A673 (cell line): ENCODE measurements at regions not wholly inside any gene's neighbourhood (a gene's known extent, or its start where the extent isn't known, plus 50 kb on each side); places are given as distances from the start of the nearest gene placed in this dataset.

Experiments used
- BruUV-seq: library from RNA; stranded (reverse); fragments of 400-500 nt; replicated peaks from 2 replicates; lab custom pipeline; 2021; lab: Mats Ljungman, UMichigan
- CTCF ChIA-PET: fragments of 300-600 bp; sonication (Branson Sonifier 250); formaldehyde crosslinking; loops from one replicate; lab custom pipeline; 2022; ENCODE audit warnings: antibody characterized with exemption; lab: Charles Lee
- POLR2A ChIA-PET: fragments of 300-600 bp; sonication (Branson Sonifier 250); formaldehyde crosslinking; loops from one replicate; lab custom pipeline; 2022; ENCODE audit warnings: antibody characterized with exemption; ENCODE audit not compliant: low non-redundant PET; lab: Charles Lee
- DNase-seq: peaks from one replicate; pipeline ENCODE4 v3.0.0-alpha.2; 2015; ENCODE audit warnings: low spot score
- H3K27ac ChIP-seq: fragments of 200-600 bp; sonication (generic); 2 replicates; pipeline ENCODE4 v1.5.1; 2016; ENCODE audit warnings: mixed run types, low read depth, mild to moderate bottlenecking, mixed read lengths, antibody characterized with exemption, low read length; ENCODE audit not compliant: poor library complexity, severe bottlenecking
- H3K27me3 ChIP-seq: fragments of 200-600 bp; sonication (generic); replicated peaks from 2 replicates; pipeline ENCODE4 v1.6.1; 2017; ENCODE audit warnings: mixed run types, low read depth, mild to moderate bottlenecking, mixed read lengths, antibody characterized with exemption, low read length; ENCODE audit not compliant: insufficient read depth, poor library complexity
- H3K36me3 ChIP-seq: fragments of 200-600 bp; sonication (generic); 2 replicates; pipeline ENCODE4 v1.6.1; 2016; ENCODE audit warnings: mixed run types, mild to moderate bottlenecking, mixed read lengths, antibody characterized with exemption, low read length; ENCODE audit not compliant: insufficient read depth, poor library complexity, severe bottlenecking
- H3K4me1 ChIP-seq: fragments of 200-600 bp; sonication (generic); 2 replicates; pipeline ENCODE4 v1.6.1; 2017; ENCODE audit warnings: mixed run types, mild to moderate bottlenecking, mixed read lengths, antibody characterized with exemption, low read length; ENCODE audit not compliant: insufficient read depth, poor library complexity, severe bottlenecking
- H3K4me3 ChIP-seq: fragments of 200-600 bp; sonication (generic); 2 replicates; pipeline ENCODE4 v1.5.1; 2016; ENCODE audit warnings: low read depth, mixed run types, mild to moderate bottlenecking, mixed read lengths, low read length; ENCODE audit not compliant: poor library complexity, severe bottlenecking
- H3K9me3 ChIP-seq: fragments of 200-600 bp; sonication (generic); 2 replicates; pipeline ENCODE4 v1.6.1; 2016; ENCODE audit warnings: mixed run types, low read depth, mild to moderate bottlenecking, mixed read lengths, antibody characterized with exemption, low read length; ENCODE audit not compliant: poor library complexity, severe bottlenecking
- CTCF ChIP-seq: fragments of 300-800, 200-600 bp; sonication (generic); conservative IDR thresholded peaks from 2 replicates; pipeline ENCODE4 v1.5.1; 2017; ENCODE audit warnings: low read depth, mild to moderate bottlenecking, antibody characterized with exemption, low read length, moderate library complexity, mixed read lengths
- EZH2 ChIP-seq: fragments of 200-600 bp; sonication (generic); IDR thresholded peaks from 2 replicates; pipeline ENCODE4 v1.6.1; 2017; ENCODE audit warnings: borderline replicate concordance, low read depth, mild to moderate bottlenecking, mixed read lengths, antibody characterized with exemption, low read length; ENCODE audit not compliant: poor library complexity, severe bottlenecking
- intact Hi-C: fragments of 100-400 bp; cut with micrococcal nuclease; formaldehyde crosslinking; loops from one replicate; pipeline ENCODE4 v1.10.0; 2022; ENCODE audit not compliant: unreplicated experiment

- Histone ChIP-seq H3K36me3 (no peaks in the 10 kb centered on the region), H3K9me3 (no peaks in the 10 kb centered on the region), H3K4me3 (no peak overlapping the region), H3K4me1 (no peaks in the 10 kb centered on the region), H3K27me3 (no peaks in the 10 kb centered on the region), H3K27ac (no peak overlapping the region)
- POLR2A ChIA-PET: no interaction called here
- CTCF ChIA-PET: no interaction called here
- intact Hi-C loops: no loop called here
- DNase-seq: no peak
- no peak for TF ChIP-seq CTCF
- no TSS peak for BruUV-seq
Measured at GRCh38 chr1:29679316-29679715, 443.0 kb downstream of the PTPRU start.

GRCh38 chr1:29677028-29678024 is 441.0 kb downstream of the PTPRU start:
- CTCF ChIA-PET: no interaction called here
- no TSS peak for BruUV-seq
- Histone ChIP-seq H3K4me1 (no peaks in the 10 kb centered on the region), H3K27me3 (no peaks in the 10 kb centered on the region), H3K9me3 (no peaks in the 10 kb centered on the region), H3K27ac (no peak overlapping the region), H3K36me3 (no peaks in the 10 kb centered on the region), H3K4me3 (no peak overlapping the region)
- TF ChIP-seq CTCF: no peak
- TF ChIP-seq EZH2: no peak
- POLR2A ChIA-PET: no interaction called here
- intact Hi-C loops: no loop called here
- no peak for DNase-seq

GRCh38 chr1:29676496-29676895 is 440.2 kb downstream of the PTPRU start:
- ChIA-PET POLR2A (no interaction called here), CTCF (no interaction called here)
- no peaks in the 10 kb centered on the region for H3K4me1 ChIP-seq
- BruUV-seq: no TSS peak
- intact Hi-C loops: no loop called here
- no peaks in the 10 kb centered on the region for H3K9me3 ChIP-seq
- TF ChIP-seq EZH2: no peak
- no peak for TF ChIP-seq CTCF
- no peak overlapping the region for H3K4me3 ChIP-seq
- H3K36me3 ChIP-seq: no peaks in the 10 kb centered on the region
- no peak for DNase-seq
- no peaks in the 10 kb centered on the region for H3K27me3 ChIP-seq
- H3K27ac ChIP-seq: no peak overlapping the region
